IPS-20b (cell line): ENCODE measurements at regions not wholly inside any gene's neighbourhood (a gene's known extent, or its start where the extent isn't known, plus 50 kb on each side); places are given as distances from the start of the nearest gene placed in this dataset.
"Not testable (repeated sequence)": the region's sequence is repeated elsewhere in the genome, so short reads cannot be mapped to it uniquely, and the experiment has no call there.

ENCODE experiments used
- H3K27ac ChIP-seq: one replicate; pipeline ENCODE4 v1.5.1; 2013; ENCODE audit warnings: low read length
- H3K27me3 ChIP-seq: 2 replicates; pipeline ENCODE4 v1.6.1; 2013; ENCODE audit warnings: mild to moderate bottlenecking, low read length, inconsistent platforms; ENCODE audit not compliant: insufficient read depth
- H3K36me3 ChIP-seq: 2 replicates; pipeline ENCODE4 v1.6.1; 2013; ENCODE audit warnings: low read depth, mild to moderate bottlenecking, inconsistent platforms, low read length, moderate library complexity; ENCODE audit not compliant: insufficient read depth
- H3K4me1 ChIP-seq: 2 replicates; pipeline ENCODE4 v1.6.1; 2013; ENCODE audit warnings: mild to moderate bottlenecking, control low read depth, inconsistent platforms, low read length, moderate library complexity; ENCODE audit not compliant: insufficient read depth
- H3K4me3 ChIP-seq: 2 replicates; pipeline ENCODE4 v1.5.1; 2013; ENCODE audit warnings: mild to moderate bottlenecking, low read length, inconsistent platforms
- H3K9ac ChIP-seq: 2 replicates; pipeline ENCODE4 v1.6.1; 2013; ENCODE audit warnings: low read depth, mild to moderate bottlenecking, inconsistent platforms, low read length, moderate library complexity
- H3K9me3 ChIP-seq: 2 replicates; pipeline ENCODE4 v1.6.1; 2013; ENCODE audit warnings: mild to moderate bottlenecking, low read depth, low read length, inconsistent platforms; ENCODE audit not compliant: insufficient read depth

DNA sequence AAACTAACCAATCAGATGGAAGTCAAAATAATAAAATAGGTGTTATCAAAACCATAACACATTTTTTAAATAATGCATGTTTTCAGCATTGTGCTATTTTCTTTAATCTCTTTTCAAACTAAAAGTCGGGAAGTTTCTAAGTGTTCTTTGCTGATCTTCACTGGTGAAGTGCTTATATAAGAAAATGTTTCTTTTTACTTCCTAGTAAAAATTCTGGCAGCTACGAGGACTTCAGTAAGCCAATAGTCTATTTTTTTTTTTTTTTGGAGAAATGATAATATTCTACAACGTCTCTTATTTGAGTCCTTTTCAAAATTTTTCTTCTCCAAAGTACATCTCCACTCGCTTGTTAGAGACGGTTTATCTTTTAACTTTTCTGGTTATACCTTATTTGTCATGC lies 448.0 kb downstream of the SLC6A15 start:
- Histone ChIP-seq H3K27me3 (no peaks in the 10 kb centered on the region), H3K36me3 (no peaks in the 10 kb centered on the region), H3K27ac (no peak overlapping the region), H3K9ac (no peak overlapping the region), H3K9me3 (no peaks in the 10 kb centered on the region), H3K4me3 (no peak overlapping the region), H3K4me1 (no peaks in the 10 kb centered on the region)

DNA sequence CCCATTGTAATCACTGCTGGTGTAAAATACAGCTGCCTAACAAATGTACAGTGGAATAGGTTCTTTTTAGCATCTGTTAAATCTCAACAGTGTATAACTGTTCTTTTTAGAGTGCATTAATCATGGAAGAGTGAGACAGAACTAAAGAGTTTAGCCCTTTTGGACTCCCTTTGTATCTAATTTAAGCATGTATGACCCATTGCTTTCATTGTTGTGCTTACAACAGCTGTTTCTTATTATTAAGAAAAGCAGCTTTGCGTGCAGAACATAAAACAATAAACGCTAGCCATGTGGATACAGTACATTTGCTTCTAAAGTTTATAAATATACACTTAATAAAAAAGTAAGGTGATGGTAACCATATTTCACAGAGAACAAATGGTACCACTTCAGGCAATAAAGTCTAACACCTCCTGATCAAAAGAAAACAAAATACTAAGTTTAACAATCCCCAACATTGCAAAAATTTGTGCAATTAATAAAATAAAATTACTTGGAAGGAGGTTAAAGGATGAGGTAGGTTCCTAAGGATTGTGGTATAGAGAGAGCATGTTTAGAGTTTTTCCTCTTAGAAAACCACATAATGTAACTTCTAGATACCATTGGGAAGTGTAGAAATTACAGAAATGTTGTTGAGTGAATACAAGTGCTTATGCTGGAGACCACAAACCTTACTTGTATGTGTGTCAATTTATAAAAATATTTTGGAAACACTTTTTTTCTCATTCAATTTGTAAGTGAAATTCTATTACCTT lies 448.7 kb downstream of the SLC6A15 start:
- Histone ChIP-seq H3K27me3 (no peaks in the 10 kb centered on the region), H3K9me3 (no peaks in the 10 kb centered on the region), H3K4me3 (no peak overlapping the region), H3K36me3 (no peaks in the 10 kb centered on the region), H3K4me1 (no peaks in the 10 kb centered on the region), H3K27ac (no peak overlapping the region), H3K9ac (no peak overlapping the region)

DNA sequence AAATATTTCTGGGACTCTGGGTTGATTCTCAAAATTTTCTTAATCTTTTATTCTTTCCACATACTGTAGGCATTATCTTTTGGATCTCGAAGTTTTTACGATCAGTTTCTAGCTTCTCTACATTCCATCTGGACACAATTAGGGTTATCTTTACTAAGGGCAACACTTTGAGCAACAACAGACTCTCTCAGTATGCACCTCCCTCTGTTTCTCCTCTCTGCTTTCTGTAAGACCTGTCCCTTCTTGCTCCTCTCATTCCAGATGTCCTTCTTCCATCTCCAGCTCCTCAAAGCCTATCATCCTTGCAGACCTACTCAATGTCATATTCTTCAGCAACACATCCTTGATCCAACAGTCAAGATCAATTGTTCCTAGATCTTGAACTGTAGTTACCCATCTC lies 457.0 kb downstream of the SLC6A15 start:
- H3K36me3 ChIP-seq = no peaks in the 10 kb centered on the region
- H3K4me1 ChIP-seq = no peaks in the 10 kb centered on the region
- H3K27me3 ChIP-seq = no peaks in the 10 kb centered on the region
- no peaks in the 10 kb centered on the region for H3K9me3 ChIP-seq
- no peak overlapping the region for H3K4me3 ChIP-seq
- H3K9ac ChIP-seq = no peak overlapping the region
- H3K27ac ChIP-seq = no peak overlapping the region

DNA sequence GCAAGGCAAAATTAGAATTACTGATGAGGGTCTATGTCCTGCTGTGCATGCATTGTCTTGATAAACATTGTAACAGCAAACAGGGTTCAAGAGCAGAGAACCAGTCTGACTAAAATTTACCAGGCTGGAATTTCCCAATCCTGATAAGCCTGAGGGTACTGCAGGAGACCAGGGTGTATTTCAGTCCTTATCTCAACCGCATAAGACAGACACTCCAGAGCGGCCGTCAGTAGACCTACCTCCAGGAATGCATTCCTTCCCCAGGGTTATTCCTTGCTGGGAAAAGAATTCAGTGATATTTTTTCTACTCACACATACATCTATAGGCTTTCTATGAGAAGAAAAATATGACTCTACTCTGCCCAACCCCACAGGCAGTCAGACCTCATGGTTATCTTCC lies 466.1 kb downstream of the SLC6A15 start:
- not testable (repeated sequence) for H3K36me3 ChIP-seq

DNA sequence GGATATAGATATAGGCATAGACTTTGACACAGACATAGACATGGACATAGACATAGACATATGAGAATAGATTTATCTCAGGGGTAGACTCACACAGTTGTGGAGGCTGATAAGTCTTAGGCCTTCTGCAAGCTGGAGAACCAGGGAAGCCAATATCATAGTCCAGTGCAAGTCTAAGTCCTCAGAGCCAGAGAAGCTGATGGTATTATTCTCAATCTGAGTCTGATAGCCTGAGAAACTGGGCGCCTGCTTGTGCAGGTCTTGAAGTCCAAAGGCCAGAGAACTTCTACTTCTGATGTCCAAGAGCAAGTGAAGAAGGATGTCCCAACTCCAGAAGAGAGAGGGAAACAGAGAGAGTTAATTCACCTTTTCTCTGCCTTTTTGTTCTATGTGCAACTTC lies 476.5 kb downstream of the SLC6A15 start:
- no peaks in the 10 kb centered on the region for H3K27me3 ChIP-seq
- no peaks in the 10 kb centered on the region for H3K9me3 ChIP-seq
- H3K4me3 ChIP-seq = no peak overlapping the region
- no peak overlapping the region for H3K9ac ChIP-seq
- no peaks in the 10 kb centered on the region; the same call in 1 of the 2 replicates for H3K4me1 ChIP-seq
- H3K36me3 ChIP-seq = no peaks in the 10 kb centered on the region
- no peak overlapping the region for H3K27ac ChIP-seq

More for the DNA sequence above, 466.1 kb downstream of the SLC6A15 start:
- not testable (repeated sequence) for H3K27ac ChIP-seq, H3K27me3 ChIP-seq, H3K9me3 ChIP-seq, H3K9ac ChIP-seq, H3K4me1 ChIP-seq, H3K4me3 ChIP-seq

DNA sequence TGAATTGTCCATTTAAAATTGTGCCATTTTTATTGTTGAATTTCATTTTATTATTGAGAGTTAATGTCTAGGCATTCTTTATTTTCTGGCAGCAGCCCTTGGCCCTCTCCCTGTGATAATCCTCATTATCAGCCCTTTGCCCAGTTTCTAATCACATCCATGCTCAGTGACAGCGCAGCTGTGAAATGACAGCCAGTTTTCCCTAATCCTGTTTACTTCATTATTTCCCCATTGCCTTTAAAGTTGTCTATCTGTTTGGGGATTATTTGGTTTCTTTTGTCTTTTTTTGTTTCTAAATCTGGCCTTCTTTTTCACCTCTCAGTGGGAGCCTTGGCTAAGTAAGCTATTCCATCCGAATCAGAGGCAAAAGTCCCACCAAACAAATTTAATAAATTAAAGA lies 476.9 kb downstream of the SLC6A15 start:
- no peaks in the 10 kb centered on the region for H3K27me3 ChIP-seq
- H3K9ac ChIP-seq = no peak overlapping the region
- no peaks in the 10 kb centered on the region; the same call in 1 of the 2 replicates for H3K4me1 ChIP-seq
- no peak overlapping the region for H3K27ac ChIP-seq
- no peaks in the 10 kb centered on the region for H3K9me3 ChIP-seq
- H3K4me3 ChIP-seq = no peak overlapping the region
- no peaks in the 10 kb centered on the region for H3K36me3 ChIP-seq

DNA sequence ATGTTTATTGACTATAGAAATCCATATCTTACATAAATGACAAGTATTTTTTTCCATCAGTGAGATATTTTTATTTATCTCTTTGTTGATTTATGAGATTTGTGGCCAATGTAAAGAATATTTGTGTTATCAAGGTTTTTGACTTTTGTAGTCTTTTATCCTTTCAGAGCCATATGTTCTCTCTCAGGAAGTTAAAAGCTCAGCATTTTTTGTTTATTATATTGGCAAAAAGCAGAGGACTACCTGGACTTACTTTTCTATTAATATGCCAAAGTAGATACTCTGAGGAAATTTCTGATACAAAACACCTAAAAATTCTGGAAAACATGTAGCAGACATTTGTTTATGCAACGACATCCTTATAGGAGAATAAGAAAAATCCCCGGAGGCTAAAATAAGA lies 490.3 kb downstream of the SLC6A15 start:
- H3K36me3 ChIP-seq = no peaks in the 10 kb centered on the region
- no peaks in the 10 kb centered on the region for H3K4me1 ChIP-seq
- no peaks in the 10 kb centered on the region for H3K27me3 ChIP-seq
- H3K9me3 ChIP-seq = no peaks in the 10 kb centered on the region
- no peak overlapping the region for H3K4me3 ChIP-seq
- no peak overlapping the region for H3K27ac ChIP-seq
- H3K9ac ChIP-seq = no peak overlapping the region

DNA sequence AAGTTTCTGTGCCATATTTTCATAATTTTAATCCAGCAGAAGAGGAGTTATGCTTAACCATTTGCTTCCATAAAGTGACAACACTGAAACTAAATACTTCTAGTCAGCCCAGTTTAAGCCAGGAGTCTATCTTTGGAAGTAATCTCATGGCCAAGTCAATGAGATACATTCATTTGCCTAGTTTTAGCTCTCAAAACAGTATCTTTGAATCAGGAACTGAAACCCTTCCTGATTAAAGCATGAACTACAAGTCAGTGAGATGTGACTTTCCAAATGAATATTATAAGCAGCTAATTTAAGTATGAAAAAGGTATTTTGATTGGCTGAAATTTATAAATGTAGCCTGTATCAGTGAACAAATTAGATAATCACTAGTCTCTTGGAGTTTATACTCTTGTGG lies 491.5 kb downstream of the SLC6A15 start:
- H3K9me3 ChIP-seq = no peaks in the 10 kb centered on the region
- no peaks in the 10 kb centered on the region for H3K4me1 ChIP-seq
- no peak overlapping the region for H3K9ac ChIP-seq
- H3K4me3 ChIP-seq = no peak overlapping the region
- H3K36me3 ChIP-seq = no peaks in the 10 kb centered on the region
- H3K27ac ChIP-seq = no peak overlapping the region
- H3K27me3 ChIP-seq = no peaks in the 10 kb centered on the region

DNA sequence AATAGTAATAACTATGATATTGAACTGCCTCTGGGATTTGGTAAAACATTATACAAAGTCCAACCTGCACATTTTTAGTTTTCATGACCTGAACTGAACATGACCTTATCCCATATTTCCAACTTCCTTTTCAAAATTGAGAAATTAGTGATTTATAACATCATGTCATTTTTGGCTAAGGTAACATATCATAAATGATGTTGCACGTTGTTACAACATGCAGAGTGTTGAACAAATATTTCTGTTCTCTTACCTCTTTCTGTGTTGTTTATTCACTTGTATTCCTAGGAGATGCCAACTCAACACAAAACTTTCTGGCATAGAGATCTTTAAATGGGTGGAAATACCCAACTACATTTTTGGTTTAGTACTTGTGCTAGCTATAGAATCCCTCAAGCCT lies 496.0 kb downstream of the SLC6A15 start:
- no peaks in the 10 kb centered on the region for H3K4me1 ChIP-seq

DNA sequence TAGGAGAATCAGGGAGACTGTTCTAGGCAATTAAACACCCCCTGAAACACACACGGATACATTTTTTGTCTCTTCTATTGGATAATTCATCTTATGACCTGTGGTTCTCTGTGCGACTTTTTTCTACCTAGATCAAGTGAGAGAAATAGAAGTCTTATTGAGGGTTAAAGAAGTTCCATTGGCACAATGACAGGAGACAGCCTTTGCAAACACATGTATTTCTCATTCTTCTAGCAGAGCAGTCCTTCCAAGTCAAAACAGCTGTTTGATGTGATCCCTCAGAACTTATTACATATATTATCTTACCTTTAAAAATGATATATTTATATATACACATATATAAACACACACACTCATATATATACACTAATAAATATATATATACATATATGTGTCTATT lies 496.7 kb downstream of the SLC6A15 start:
- Histone ChIP-seq H3K27me3 (no peaks in the 10 kb centered on the region), H3K9me3 (no peaks in the 10 kb centered on the region), H3K4me3 (no peak overlapping the region), H3K9ac (no peak overlapping the region), H3K4me1 (no peaks in the 10 kb centered on the region), H3K27ac (no peak overlapping the region), H3K36me3 (no peaks in the 10 kb centered on the region)

More for the DNA sequence above, 496.0 kb downstream of the SLC6A15 start:
- Histone ChIP-seq H3K4me3 (no peak overlapping the region), H3K27me3 (no peaks in the 10 kb centered on the region), H3K27ac (no peak overlapping the region), H3K9ac (no peak overlapping the region), H3K36me3 (no peaks in the 10 kb centered on the region), H3K9me3 (no peaks in the 10 kb centered on the region)

DNA sequence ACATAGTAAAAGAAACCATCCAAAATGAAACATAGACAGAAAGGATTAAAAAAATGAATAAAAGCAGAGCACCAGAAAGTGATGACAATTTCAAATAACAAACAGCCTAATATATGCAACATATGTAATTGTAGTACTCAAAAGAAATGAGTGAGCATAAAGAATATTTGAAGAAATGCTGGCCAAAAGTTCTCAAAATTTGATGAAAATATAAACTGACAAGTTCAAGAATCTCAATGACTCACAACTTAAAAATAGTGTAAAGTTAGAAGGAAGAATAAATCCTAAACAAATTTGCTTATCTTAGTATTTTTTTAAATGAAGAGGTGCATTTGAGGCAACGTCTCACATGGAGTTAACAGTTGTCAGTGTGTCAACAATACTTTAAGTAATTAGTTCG lies 498.9 kb downstream of the SLC6A15 start:
- Histone ChIP-seq H3K27ac (no peak overlapping the region), H3K27me3 (no peaks in the 10 kb centered on the region), H3K9me3 (no peaks in the 10 kb centered on the region), H3K4me1 (no peaks in the 10 kb centered on the region), H3K36me3 (no peaks in the 10 kb centered on the region), H3K4me3 (no peak overlapping the region), H3K9ac (no peak overlapping the region)

DNA sequence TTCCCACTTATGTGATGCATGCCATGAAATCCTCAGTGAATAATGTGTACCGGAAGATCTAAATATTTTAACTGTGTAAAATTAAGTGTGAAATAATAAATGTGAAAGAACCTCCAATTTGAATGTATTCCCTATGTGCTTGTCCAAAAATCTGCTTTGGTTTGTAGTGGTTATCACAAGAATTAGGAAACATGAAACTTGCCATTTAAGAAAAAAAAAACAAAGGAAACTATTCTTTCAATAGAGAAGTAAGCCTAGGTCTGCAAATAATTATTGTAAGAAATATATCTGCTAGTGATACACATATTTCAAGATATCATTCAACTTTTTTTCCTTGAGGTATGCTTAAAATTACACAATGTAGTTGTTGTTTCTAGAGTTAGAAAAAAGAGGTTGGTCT lies 500.4 kb downstream of the SLC6A15 start:
- no peaks in the 10 kb centered on the region for H3K27me3 ChIP-seq
- no peak overlapping the region for H3K4me3 ChIP-seq
- H3K4me1 ChIP-seq = no peaks in the 10 kb centered on the region
- no peak overlapping the region for H3K9ac ChIP-seq
- H3K27ac ChIP-seq = no peak overlapping the region
- H3K9me3 ChIP-seq = no peaks in the 10 kb centered on the region
- no peaks in the 10 kb centered on the region for H3K36me3 ChIP-seq
